ENCODE measurements at regions not wholly inside any gene's neighbourhood (a gene's known extent, or its start where the extent isn't known, plus 50 kb on each side); places are given as distances from the start of the nearest gene placed in this dataset.

- DNase-seq: no peak
These were observed 1711.7 kb downstream of the TP53TG3F start for GRCh38 chr16:35171106-35171505.

- no peak for DNase-seq
These were observed 1713.9 kb downstream of the TP53TG3F start for GRCh38 chr16:35173295-35173694.

GRCh38 chr16:35174016-35174415, 1714.6 kb downstream of the TP53TG3F start:
- DNase-seq: no peak

DNA sequence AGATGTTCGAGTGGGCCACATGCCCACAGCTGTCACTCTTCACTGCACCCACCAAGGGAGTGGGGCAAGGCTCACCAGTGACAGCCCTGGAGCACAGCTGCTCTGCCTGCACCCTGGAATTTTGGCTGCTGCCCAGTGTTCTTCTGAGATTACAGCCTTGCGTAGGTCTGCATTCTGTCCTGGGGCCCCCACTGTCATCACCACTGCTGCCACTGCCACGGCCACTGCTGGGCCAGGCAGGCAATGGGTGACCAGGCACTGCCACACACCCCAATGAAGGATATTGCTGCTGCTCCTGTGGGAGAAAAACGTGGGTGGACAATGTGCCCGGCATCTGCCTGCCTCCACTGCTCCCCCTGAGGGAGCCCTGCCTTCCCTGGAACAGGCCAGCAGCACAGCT, 1717.0 kb downstream of the TP53TG3F start:
- DNase-seq: no peak

DNA sequence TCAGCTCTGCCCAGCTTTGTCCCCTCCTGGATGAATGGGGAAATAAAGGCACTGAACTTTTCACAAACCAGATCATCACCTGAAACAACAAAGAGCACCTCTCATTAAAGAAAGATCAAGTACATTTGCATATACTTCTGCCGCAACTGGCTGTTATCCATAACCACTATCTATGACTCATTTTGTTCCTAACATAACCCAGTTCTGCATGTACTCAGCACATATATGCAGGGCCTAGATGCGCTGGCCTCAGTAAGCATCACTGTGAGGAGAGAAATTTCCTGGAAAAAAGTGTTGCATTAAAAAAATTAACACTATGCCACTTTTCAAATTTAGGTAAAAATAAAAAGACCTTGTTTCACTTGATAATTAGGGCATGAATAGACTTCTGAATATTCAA, 1718.4 kb downstream of the TP53TG3F start:
- DNase-seq: no peak

DNA sequence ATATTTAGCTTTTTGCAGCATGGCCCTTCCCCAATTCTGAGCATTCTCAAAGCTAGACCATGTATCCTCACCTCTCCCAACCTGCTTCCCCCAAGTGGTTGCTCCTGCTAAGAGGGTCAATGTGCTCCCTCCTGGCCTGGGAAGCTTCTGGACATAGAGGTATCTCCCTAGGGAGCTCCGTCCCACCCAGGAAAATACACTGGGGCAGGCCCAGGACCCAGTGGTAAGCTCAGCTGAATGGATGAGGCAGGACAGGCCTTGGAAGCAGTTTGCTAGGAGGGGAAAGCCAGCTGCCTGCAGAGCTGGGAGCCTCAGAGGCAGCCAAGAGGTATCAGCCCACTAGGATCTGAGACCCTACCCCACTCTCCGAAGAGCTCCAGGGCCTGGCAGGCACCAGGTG, 1721.6 kb downstream of the TP53TG3F start:
- DNase-seq: no peak

- no peak for DNase-seq
These were observed 1722.1 kb downstream of the TP53TG3F start for GRCh38 chr16:35181422-35182030.

- no peak for DNase-seq
These were observed 1722.7 kb downstream of the TP53TG3F start for GRCh38 chr16:35182043-35182677.

DNA sequence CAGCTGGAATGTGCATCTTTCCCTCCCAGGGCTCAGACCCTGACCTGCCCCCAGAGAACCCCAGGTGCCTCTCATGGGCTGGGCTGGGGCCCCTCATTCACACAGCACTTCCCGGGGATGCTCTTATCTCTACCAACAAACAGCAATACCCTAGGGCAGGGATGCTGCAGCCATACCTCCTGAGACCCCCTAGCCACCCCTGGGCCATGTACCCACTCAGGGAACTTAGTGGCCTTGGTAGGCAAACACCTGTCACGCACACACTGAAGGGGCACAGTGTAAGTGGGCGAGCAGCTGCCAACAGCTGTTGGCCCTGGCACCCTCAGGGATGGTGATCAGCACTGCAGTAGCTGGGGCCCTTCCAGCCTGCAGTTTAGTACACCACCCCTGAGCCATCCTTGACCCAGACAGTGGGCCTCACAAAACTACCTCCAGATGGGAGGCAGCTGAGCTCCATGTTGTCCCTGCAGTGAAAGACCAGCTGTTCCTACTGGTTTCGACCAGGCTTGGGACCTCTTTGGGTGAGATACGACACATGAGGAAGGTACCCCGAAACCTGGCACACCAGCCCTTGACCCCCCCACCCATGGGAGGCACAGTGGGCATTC, 1723.6 kb downstream of the TP53TG3F start:
- no peak for DNase-seq

GRCh38 chr16:35184356-35184870, 1725.0 kb downstream of the TP53TG3F start:
- DNase-seq: no peak

GRCh38 chr16:35185366-35186044, 1726.1 kb downstream of the TP53TG3F start:
- no peak for DNase-seq

- no peak for DNase-seq
These were observed 1726.8 kb downstream of the TP53TG3F start for GRCh38 chr16:35186045-35186759.

DNA sequence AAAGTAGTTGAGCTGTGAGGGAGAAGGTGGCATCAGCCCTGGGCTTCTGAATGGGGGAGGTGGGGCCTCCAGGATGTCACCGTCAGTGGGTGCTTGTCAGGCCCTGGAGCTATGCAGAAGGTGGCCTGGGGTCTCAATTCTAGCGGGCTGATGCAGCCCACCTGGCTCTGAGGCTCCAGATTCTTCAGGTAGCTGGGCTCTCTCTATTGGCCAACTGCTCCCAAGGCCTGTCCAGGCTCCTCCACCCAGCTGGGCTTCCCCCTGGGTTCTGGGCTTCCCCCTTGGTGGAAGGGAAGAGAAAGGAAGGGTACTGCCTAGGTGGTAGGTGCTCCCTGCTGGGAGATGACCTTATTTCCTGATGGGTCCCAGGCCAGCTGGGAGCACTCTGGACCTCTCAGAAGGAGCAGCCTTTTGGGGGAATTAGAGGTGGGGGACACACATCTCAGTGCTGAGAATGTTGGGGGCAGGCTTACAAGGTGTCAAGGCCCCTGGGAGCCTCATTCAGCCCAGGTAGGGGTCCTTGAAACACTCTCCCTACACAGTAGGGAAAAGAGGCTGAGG, 1728.3 kb downstream of the TP53TG3F start:
- no peak for DNase-seq

DNA sequence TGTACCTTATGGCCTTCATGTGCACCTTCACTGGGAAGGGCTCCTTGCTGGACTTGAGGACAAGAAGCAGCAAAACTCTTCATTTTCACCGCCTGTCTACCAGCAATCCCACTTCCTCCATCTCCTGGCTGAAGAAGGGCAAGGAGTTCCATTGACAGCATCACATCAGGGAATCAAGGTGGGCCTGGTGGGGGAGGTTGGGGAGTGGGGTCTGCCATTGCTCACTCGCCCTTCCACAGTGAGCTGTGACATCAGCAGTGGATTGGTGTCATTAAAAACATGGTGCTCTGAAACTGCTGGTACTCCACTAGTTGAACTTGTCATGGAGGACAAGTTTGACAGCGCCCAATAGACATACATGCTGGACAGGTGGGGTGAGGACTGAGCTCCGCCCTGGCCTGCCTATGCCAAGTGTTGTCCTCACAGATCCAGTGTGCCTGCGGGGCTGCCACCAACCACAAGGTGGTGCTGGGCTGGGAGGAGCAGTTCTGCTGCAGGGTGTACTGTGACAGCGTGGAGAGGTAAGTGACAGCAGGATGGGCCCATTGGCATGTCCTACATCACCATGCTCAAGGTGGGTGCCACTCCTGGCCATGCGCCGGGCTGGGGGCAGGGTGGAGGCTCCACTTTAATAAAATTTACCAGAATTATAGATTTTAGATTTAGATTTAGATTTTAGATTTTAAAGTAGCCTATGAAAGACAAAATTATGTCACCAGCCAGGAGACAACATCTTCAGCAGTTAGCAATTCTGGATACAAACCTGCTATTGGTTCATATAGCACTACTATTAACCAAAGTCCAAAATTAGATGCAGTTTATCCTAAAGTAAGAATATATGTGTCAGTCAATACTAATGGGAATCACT, 1729.1 kb downstream of the TP53TG3F start:
- DNase-seq: peak; percentile 2

GRCh38 chr16:35192993-35193392, 1733.6 kb downstream of the TP53TG3F start:
- DNase-seq: no peak

DNA sequence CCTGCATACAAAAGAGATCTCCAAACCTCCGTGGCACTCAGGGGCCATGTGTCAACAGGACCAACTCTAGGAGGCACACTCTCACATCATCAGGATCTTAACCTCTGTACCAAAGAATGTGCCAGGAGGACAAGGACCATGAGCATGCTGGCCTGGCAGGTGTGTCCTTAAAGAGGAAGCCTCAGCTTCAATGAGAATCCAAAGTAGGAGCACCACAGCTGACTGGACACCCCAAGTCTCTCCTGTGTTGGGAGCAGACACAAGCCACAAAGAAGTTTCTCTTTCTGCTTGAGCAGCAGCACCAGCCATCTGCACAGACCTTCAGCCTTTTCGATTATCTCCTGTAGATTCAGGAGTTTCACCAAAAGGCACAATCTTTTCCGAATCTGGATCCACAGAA, 1734.5 kb downstream of the TP53TG3F start:
- no peak for DNase-seq

- no peak for DNase-seq
These were observed 1735.3 kb downstream of the TP53TG3F start for GRCh38 chr16:35194681-35195080.

DNA sequence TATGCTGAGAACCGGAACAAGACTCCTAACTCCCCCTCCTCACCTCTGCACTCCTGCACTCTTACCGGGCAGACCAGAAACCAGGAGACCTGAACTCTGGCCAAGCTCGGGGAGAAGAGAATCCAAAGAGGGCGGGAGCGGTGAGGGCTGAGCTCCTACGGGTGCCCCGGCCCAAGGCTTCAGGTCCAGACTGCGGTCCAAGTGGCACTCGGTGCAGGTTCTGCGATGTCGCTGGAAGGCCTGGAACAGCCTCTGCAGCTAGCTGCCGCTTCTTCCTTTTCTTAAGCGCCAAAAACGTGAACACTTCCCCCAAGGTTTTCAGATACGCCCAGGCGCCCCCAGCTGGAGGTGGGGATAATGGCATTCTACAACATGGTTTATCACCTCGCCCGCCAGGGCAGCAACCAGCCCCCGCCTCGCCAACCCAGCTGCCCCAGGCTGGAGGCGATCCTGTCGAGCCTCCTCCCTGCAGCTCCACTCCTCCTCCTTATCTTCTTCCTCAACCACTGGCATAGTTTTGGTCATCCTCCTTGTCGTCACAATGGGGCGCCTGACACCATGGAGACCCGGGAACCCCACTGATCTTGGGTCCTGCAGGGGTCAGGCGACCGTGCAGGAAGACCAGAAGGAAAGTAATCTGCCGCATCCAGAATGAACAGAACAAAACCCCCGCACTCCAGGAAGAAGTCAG, 1735.9 kb downstream of the TP53TG3F start:
- DNase-seq: no peak

DNA sequence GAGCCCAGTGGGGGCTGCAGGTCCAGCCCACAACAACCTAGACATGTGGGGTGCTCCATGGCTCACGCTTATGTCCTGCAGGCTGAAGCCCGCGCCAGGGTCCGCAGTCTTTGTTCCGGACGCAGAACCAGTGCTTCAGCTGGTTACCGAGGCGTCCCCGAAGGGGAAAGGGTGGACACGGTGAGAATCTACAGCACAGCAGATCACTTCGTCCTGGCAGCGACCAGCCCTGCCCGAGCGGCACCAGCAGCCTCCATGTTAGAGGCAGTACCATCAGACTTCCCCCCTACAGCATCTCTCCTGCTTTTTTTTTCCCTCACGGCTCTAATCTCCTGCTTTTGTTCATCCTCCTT, 1736.4 kb downstream of the TP53TG3F start:
- no peak for DNase-seq

- DNase-seq: no peak
These were observed 1736.9 kb downstream of the TP53TG3F start for GRCh38 chr16:35196313-35196712.

DNA sequence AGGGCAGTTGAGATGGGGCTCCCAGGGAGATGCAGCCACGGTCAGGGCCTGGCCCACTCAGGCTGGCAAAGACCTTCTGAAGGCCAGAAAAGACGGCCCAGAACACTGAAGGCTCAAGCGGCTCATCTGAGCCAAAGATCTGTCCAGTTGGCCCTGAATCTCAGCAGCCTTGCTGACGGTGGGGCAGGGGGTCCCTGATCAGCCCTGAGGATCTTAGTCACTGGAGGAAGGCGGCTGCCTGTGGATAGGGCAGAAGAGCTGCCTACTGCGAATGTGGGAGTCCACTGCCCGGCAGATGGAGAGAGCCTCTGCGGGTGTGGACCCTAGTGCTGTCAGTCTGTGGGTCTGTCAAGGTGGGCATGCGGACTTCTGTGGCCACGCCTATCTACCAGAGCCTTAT, 1738.2 kb downstream of the TP53TG3F start:
- no peak for DNase-seq

All from NCI-H748 treated with DMSO at 0.1 percent for 48 hours (cell line).